Stromal cell of bone marrow (primary cell): ENCODE measurements at regions not wholly inside any gene's neighbourhood (a gene's known extent, or its start where the extent isn't known, plus 50 kb on each side); places are given as distances from the start of the nearest gene placed in this dataset.
"Not testable (repeated sequence)": the region's sequence is repeated elsewhere in the genome, so short reads cannot be mapped to it uniquely, and the experiment has no call there.

Source experiments
- DNase-seq: peaks from one replicate; pipeline ENCODE4 v3.0.0-alpha.2; 2012; ENCODE audit warnings: low read depth

DNA sequence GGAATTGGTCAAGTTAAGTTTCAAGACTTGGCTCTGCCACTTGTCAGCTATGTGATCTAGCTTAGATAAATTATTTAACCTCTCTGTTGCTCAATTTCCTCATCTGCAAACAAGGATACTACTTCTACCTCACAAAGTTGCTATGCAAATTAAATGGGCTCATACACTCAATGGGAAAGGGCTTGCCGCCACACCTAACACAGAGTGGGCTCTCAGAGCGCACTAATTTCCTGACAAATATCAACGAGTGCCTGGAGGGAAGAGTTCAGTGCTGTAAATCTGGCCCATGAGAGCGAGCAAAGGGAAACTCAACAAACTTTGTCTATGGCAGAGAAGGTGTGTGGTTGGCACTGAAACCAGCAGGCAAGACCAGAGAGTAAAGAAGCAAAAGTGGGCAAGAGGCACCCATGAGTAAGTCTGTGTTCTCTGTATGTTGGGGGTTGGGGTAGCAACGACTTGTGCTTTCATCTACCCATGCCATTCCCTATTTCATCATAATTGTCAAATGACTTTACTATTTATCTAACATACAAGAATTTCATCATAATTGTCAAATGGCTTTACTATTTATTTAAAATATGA lies 60.7 kb upstream of the PHF21A start:
- no peak for DNase-seq

- DNase-seq, result no peak
Observed at GRCh38 chr11:46181387-46181786, 60.1 kb upstream of the PHF21A start.

- no peak for DNase-seq
Observed at GRCh38 chr11:46180736-46181135, 59.5 kb upstream of the PHF21A start.

DNA sequence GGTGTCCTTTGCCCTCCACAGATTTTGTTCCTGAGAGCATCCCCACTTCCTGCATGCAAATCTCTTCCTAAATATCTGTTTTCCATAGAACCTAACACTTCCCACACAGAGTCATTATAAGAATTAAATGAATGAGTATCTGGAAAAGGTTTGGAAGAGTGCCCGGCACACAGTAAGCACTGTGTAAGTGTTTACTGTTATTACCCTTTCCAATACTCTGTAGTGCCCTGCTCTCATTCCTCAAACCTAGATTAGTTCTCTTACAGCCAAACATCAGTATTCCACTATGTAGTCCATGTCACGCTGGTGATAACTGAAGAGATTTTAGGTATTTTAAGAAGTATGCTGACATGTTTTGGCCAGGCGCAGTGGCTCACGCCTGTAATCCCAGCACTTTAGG lies 57.3 kb upstream of the PHF21A start:
- DNase-seq, result no peak

GRCh38 chr11:46176421-46176820 lies 55.2 kb upstream of the PHF21A start:
- no peak for DNase-seq

DNA sequence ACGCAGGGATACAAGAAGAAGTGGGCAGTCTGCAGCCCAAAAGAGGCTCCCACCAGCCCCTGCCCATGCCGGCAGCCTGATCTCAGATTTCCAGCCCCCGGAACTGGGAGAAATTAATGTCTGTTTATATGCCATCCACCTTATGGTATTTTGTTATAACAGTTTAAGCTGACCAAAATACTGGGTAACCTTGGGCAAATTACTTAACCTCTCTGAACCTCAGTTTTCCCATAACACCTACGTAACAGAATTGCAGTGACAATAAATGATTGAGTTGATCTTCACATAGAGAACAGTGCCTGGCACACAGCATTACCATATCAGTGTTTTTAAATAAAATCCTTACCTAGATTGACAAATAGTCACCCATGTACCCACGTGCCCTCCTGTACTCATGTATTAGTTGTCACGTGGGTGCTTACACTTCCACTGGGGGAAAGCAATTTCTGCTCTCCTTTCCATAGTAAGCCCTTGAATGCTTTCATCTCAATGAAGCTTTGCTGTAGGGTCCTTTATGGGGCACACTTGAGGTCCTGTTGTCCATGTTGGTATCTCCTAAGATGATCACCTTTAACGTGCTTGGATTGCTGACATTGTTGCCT lies 54.2 kb upstream of the PHF21A start:
- DNase-seq, result no peak

DNA sequence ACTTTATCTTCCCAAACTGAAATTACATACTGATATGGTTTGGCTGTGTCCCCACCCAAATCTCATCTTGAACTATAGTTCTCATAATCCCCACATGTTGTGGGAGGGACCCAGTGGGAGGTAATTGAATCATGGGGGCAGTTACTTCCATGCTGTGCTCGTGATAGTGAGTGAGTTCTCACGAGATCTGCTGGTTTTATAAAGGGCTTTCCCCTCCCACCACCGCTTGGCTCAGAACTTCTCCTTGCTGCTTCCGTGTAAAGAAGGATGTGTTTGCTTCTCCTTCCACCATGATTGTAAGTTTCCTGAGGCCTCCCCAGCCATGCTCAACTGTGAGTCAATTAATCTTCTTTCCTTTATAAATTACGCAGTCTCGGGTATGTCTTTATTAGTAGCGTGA lies 50.4 kb upstream of the PHF21A start:
- not testable (repeated sequence) for DNase-seq
